Brain microvascular endothelial cell (primary cell): ENCODE measurements at regions not wholly inside any gene's neighbourhood (a gene's known extent, or its start where the extent isn't known, plus 50 kb on each side); places are given as distances from the start of the nearest gene placed in this dataset.
"Not testable (repeated sequence)": the region's sequence is repeated elsewhere in the genome, so short reads cannot be mapped to it uniquely, and the experiment has no call there.

ENCODE experiments used
- DNase-seq: peaks from one replicate; pipeline ENCODE4 v3.0.0-alpha.2; 2020
- H3K27ac ChIP-seq: fragments of 250-450 bp; sonication (Bioruptor Pico); 2 replicates; pipeline ENCODE4 v1.5.1; 2020; ENCODE audit warnings: mild to moderate bottlenecking, moderate library complexity
- H3K27me3 ChIP-seq: fragments of 250-450 bp; sonication (Bioruptor Pico); replicated peaks from 2 replicates; pipeline ENCODE4 v1.5.1; 2020; ENCODE audit warnings: mild to moderate bottlenecking
- H3K36me3 ChIP-seq: fragments of 250-450 bp; sonication (Bioruptor Pico); replicated peaks from 2 replicates; pipeline ENCODE4 v1.5.1; 2020; ENCODE audit warnings: mild to moderate bottlenecking
- H3K4me3 ChIP-seq: 2 replicates; pipeline ENCODE4 v1.5.1; 2011; ENCODE audit warnings: low read depth, mild to moderate bottlenecking, control low read depth, low read length, moderate library complexity
- in situ Hi-C: cut with HindIII; loops from 2 replicates; pipeline ENCODE4 v1.10.0; 2017; ENCODE audit warnings: low sequenced_read_pairs, low pct_ligation_motif_present
- TF ChIP-seq, protein P1 (sequence below): IDR thresholded peaks from 2 replicates; pipeline ENCODE4 v1.5.1; 2011; ENCODE audit warnings: low read depth, mild to moderate bottlenecking, moderate library complexity, low read length, control low read depth, inconsistent platforms; ENCODE audit errors: missing control alignments

DNA sequence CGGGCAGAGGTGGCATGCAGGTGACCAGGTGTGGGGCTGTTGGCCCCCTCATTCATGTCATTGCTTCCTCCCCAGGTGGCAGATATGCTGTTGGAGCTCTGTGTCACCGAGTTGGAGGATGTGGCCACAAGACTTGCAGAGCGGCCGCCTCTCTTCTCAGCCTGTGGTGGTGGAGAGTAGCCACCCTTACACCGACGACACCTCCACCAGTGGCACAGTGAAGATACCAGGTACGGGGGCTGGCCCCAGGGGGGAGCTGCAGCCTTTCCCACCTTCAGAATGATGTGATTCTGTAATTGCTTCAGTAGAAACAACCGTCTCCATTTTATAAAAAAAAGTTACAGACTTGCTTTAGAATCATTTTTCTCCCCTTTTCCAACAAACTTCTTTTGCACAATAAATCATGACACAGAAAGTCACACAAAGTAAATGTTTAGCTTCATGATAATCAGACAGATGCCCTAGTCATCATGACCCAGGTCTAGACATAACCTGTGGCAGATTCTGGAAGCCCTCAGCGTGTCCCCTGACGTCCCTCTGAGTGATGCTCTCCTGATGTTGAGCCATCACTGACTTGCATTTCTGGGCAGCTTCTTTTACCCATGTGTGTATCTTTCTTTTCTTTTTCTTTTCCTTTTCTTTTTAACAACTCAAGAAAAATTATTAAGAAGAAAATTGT is 76.0 kb upstream of the FAN1 start:
- no peak overlapping the region for H3K27ac ChIP-seq
- TF ChIP-seq, protein P1, sequence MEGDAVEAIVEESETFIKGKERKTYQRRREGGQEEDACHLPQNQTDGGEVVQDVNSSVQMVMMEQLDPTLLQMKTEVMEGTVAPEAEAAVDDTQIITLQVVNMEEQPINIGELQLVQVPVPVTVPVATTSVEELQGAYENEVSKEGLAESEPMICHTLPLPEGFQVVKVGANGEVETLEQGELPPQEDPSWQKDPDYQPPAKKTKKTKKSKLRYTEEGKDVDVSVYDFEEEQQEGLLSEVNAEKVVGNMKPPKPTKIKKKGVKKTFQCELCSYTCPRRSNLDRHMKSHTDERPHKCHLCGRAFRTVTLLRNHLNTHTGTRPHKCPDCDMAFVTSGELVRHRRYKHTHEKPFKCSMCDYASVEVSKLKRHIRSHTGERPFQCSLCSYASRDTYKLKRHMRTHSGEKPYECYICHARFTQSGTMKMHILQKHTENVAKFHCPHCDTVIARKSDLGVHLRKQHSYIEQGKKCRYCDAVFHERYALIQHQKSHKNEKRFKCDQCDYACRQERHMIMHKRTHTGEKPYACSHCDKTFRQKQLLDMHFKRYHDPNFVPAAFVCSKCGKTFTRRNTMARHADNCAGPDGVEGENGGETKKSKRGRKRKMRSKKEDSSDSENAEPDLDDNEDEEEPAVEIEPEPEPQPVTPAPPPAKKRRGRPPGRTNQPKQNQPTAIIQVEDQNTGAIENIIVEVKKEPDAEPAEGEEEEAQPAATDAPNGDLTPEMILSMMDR = no peak
- in situ Hi-C loops = no loop called here

DNA sequence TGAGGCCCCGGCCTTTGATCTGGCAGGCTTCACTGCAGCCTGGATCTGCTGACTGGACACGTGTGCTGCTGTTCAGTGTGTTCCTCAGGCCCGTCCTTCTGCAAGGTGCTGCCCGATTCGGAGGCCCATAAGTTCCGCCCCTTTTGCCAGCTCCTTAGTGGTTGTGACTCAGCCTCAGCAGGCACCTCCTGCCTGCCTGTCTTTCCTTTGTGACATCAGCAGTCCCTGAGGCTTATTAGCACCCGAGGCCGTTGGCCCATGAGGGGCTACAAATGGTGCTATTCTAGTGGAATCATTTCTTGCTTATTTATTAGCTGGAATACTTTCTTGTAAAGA is 75.4 kb upstream of the FAN1 start:
- in situ Hi-C loops, H3K36me3 ChIP-seq, H3K27me3 ChIP-seq, H3K4me3 ChIP-seq, H3K27ac ChIP-seq: not testable (repeated sequence)
- DNase-seq = peak; percentile 15

More for the DNA sequence above, 76.0 kb upstream of the FAN1 start:
- Histone ChIP-seq H3K36me3 (no peaks in the 10 kb centered on the region), H3K27me3 (no peaks in the 10 kb centered on the region), H3K4me3 (no peak overlapping the region)
- DNase-seq = no peak

DNA sequence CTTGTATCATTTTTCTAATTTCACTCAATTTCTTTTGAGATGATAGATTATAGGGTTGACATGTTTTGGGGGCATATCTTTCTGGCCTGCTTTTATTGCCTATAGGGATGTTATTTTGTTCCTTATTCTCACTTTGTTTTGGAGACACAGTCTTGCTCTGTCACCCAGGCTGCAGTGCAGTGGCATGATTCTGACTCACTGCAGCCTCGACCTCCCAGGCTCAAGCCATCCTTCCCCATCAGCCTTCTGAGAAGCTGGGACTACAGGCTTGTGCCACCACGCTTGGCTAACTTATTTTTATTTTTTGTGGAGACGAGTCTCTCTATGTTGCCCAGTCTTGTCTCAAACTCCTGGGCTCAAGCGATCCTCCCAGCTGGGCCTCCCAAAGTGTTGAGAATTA is 72.8 kb upstream of the FAN1 start:
- Histone ChIP-seq H3K4me3 (no peak overlapping the region), H3K27ac (no peak overlapping the region), H3K36me3 (no peaks in the 10 kb centered on the region), H3K27me3 (no peaks in the 10 kb centered on the region)
- TF ChIP-seq, protein P1 = no peak
- in situ Hi-C loops = no loop called here
- no peak for DNase-seq

DNA sequence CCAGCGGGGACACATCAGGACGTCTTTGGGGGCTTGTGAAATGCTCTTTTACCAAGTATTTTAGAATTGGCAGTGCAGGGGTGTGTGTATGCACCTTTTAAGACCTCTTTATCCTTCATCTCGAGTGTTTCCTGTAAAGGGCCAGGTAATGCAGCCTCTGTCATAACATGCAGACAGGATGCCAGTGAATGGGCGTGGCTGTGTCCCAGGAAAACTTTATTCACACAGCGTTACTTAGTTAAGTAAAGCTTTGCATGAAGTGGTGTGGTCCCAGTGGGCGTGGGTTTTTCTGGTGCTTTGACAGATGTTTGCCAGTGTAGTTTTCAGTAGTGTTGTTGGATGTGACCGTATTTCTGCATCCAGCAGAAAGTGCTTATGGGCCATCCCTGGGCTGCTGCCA is 70.3 kb upstream of the FAN1 start:
- H3K27ac ChIP-seq, H3K36me3 ChIP-seq, H3K27me3 ChIP-seq, in situ Hi-C loops, DNase-seq, H3K4me3 ChIP-seq: not testable (repeated sequence)

DNA sequence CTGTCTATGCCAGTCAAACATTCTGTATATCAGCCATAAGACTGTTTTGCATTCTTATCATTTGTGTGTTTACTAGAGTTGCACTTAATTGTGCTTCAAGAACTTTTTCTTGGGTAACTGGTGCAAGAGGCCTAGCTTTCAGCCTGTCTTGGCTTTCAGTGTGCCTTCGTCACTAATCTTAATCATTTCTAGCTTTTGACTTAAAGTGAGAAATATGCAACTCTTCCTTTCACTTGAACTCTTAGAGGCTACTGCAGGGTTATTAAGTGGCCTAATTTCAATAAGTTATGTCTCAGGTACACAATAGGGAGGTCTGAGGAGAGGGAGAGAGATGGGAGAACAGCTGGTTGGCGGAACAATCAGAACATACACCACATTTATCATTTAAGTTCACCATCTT is 62.1 kb upstream of the FAN1 start:
- H3K4me3 ChIP-seq, H3K27ac ChIP-seq, DNase-seq, H3K36me3 ChIP-seq, H3K27me3 ChIP-seq, in situ Hi-C loops: not testable (repeated sequence)

DNA sequence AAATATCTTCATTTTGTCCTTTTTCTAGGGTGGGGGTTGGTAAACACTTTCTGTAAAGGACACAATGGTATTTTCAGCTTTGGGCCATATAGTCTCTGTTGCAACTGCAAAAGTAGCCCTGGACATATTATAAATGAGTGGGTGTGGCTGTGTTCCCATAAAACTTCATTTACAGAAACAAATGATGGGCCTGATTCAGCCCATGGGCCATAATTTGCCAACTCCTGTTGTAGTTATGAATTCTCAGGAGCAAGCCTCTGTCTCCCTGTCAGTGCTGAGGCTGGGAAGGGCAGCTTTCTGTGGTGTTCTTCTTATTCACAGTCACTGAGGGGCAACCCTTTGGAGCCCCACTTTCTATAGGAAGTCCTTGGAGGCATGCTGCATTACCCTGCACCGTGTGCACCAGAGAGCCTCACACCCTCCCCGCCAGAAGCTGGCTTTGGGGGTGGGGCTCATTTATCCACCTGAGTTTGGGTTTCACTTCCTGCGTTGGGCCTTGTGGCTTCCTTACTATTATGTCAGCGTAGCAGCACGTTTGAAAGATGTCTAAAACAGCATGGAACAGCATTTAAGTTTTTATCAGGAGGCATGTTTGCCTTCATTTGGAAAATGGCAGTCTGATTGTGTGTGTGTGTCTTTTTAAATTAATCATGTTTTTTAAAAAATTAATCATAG is 60.8 kb upstream of the FAN1 start:
- H3K27me3 ChIP-seq, H3K36me3 ChIP-seq, in situ Hi-C loops, H3K27ac ChIP-seq, DNase-seq, H3K4me3 ChIP-seq: not testable (repeated sequence)

DNA sequence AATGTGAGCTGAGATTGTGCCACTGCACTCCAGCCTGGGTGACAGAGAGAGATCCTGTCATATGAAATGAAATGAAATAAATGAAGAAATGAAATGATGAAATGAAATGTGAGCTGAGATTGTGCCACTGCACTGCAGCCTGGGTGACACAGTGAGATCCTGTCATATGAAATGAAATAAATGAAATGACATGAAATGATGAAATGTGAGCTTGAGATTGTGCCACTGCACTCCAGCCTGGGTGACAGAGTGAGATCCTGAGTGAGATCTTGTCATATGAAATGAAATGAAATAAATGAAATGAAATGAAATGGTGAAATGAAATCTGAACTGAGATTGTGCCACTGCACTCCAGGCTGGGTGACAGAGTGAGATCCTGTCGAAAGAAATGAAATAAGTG is 58.2 kb upstream of the FAN1 start:
- H3K4me3 ChIP-seq, in situ Hi-C loops, DNase-seq, H3K27ac ChIP-seq, H3K27me3 ChIP-seq, H3K36me3 ChIP-seq: not testable (repeated sequence)
